AG10803 (cell line): ENCODE measurements at regions not wholly inside any gene's neighbourhood (a gene's known extent, or its start where the extent isn't known, plus 50 kb on each side); places are given as distances from the start of the nearest gene placed in this dataset.

Source experiments
- DNase-seq: peaks from one replicate; pipeline ENCODE4 v3.0.0; 2010; ENCODE audit warnings: low read depth
- H3K4me3 ChIP-seq: 2 replicates; pipeline ENCODE4 v1.5.1; 2011; ENCODE audit warnings: mild to moderate bottlenecking, low read length, control low read depth
- TF ChIP-seq, protein P1 (sequence below): conservative IDR thresholded peaks from 2 replicates; pipeline ENCODE4 v1.5.1; 2011; ENCODE audit warnings: mild to moderate bottlenecking, low read length, control low read depth, inconsistent platforms

GRCh38 chr13:26899202-26899601 lies 138.6 kb upstream of the GPR12 start:
- TF ChIP-seq, protein P1, sequence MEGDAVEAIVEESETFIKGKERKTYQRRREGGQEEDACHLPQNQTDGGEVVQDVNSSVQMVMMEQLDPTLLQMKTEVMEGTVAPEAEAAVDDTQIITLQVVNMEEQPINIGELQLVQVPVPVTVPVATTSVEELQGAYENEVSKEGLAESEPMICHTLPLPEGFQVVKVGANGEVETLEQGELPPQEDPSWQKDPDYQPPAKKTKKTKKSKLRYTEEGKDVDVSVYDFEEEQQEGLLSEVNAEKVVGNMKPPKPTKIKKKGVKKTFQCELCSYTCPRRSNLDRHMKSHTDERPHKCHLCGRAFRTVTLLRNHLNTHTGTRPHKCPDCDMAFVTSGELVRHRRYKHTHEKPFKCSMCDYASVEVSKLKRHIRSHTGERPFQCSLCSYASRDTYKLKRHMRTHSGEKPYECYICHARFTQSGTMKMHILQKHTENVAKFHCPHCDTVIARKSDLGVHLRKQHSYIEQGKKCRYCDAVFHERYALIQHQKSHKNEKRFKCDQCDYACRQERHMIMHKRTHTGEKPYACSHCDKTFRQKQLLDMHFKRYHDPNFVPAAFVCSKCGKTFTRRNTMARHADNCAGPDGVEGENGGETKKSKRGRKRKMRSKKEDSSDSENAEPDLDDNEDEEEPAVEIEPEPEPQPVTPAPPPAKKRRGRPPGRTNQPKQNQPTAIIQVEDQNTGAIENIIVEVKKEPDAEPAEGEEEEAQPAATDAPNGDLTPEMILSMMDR = no peak
- DNase-seq = no peak
- no peak overlapping the region for H3K4me3 ChIP-seq

GRCh38 chr13:26897706-26898550 lies 137.3 kb upstream of the GPR12 start:
- TF ChIP-seq, protein P1 = no peak
- DNase-seq = no peak
- no peak overlapping the region for H3K4me3 ChIP-seq

DNA sequence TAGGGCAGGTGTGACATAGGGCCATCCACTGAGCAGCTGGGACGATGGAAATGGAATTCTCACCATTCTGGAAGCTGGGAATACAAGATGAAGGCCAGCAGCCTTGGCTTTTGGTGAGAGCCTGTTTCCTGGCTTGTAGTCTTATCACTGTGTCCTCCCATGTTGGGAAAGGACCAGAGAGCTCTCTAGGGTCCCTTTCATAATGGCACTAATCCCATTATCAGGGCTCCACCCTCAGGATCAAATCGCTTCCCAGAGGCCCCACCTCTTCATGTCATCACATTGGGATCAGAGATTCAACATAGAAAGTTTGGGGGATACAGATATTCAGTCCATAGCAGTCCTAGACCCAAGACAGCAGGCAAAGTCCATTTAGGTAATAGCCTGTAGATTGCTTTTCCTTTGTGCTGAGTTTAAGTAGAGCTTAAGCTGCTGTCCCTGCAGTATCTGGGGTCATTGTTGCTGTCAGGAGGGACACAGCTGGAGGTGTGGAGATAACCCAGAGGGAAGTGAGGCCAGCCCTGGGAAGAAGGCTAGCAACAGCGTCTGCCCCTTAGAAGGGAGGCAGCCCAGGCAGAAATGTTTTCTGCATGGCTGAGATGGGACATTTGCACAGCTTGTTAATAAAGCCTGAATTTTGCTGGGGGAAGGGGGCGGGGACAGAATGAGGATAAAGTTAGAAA lies 136.5 kb upstream of the GPR12 start:
- no peak for DNase-seq
- H3K4me3 ChIP-seq = no peak overlapping the region
- TF ChIP-seq, protein P1 = no peak

DNA sequence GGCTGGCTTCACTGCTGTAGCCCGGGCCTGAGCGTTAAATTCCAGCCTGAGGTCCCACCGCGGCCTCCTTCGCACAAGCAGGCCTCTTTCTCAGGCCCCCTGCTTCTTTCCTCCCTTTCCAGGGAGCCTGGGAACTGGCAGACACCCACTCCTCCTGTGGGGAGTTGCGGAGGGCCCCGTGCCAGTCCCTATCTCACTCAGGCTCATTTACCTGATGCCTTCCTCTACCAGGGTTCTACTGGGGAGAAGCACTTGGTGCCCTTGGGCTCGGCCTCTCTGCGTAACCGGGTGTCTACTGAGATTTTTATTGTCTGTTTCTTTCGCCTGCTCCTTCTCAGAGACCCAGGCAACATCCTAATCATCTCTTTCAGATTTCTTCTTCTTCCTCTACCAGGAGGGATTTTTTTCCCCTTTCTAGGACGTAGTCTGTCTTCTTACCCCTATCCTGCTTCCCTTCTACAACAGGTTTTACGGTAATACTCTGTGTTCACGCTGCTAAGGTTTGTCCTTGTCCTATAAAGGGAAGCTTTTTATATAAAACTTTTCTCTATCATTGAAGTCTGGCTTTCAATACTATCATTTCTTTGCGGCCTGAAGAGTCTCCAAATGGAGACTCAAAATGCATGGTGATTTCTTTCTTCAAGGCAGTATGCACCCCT lies 135.4 kb upstream of the GPR12 start:
- no peak overlapping the region for H3K4me3 ChIP-seq
- TF ChIP-seq, protein P1 = no peak
- DNase-seq = no peak

DNA sequence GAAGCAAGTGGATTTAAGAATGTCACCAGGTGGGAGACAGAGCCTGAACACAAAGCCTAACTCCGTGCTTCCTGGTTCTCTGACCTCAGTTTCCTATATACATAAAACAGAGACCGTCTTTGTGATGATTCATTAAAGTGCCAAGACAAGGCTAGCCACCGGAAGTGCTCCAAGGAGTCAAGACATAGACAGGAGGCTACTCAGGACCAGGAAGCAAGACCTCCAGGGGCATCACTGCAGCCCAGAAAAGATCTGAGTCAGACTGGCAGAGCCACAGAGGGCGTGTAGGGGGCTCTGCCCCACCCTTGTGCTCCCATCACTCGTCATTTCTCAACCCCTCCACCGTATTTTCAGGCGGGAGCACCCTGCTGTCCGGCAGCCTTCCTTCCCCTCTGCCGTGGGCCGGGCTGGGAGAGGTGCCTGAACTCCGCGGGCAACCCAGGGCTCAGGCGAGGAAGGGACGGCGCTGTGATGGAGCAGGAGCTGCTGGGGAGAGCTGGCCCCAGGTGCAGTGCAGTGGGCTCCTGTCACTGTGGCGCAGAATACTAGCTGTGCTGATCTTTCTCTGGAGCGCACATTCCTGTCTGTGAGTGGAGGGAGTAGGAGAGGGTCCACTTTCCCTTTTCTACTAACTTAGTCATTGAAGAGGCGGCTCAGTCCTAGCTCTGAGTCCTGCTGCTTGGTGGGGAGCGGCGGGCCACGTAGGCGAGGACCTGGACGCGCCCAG lies 134.7 kb upstream of the GPR12 start:
- H3K4me3 ChIP-seq = no peak overlapping the region
- DNase-seq = no peak
- TF ChIP-seq, protein P1 = no peak

DNA sequence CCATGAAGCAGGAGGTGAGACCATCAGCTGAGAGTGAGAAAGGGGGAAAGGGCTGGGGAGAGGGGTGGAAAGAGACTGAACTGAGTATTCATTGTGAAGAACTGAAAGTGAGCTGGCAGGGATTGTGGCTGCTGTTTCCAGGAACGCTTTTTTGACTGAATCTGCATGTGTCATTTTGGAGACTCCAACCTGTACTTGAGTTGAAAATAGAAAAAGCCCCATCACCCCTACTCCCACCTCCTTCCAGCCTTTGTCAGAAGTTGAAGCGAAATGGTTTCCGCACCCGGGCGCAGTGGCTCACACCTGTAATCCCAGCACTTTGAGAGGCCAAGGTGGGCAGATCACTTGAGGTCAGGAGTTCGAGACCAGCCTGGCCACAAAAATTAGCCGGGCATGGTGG lies 128.0 kb upstream of the GPR12 start:
- DNase-seq = no peak
- TF ChIP-seq, protein P1 = no peak
- no peak overlapping the region for H3K4me3 ChIP-seq
